OCI-LY1 (cell line): ENCODE measurements at regions not wholly inside any gene's neighbourhood (a gene's known extent, or its start where the extent isn't known, plus 50 kb on each side); places are given as distances from the start of the nearest gene placed in this dataset.

ENCODE experiments used
- H2AFZ ChIP-seq: fragments of 200-600 bp; sonication (generic), shearing (Covaris generic); 2 replicates; pipeline ENCODE4 v1.6.0; 2014; ENCODE audit warnings: antibody characterized with exemption, mild to moderate bottlenecking, low read length
- H3F3A ChIP-seq: fragments of 200-600 bp; sonication (generic), shearing (Covaris generic); 2 replicates; pipeline ENCODE4 v1.6.0; 2014; ENCODE audit warnings: mild to moderate bottlenecking, antibody characterized with exemption, low read length, moderate library complexity; ENCODE audit not compliant: insufficient read depth
- H3K27ac ChIP-seq: fragments of 200-600 bp; sonication (generic); 2 replicates; pipeline ENCODE4 v1.5.1; 2014; ENCODE audit warnings: low read length, mixed run types, mild to moderate bottlenecking, low read depth; ENCODE audit not compliant: poor library complexity, severe bottlenecking
- H3K27me3 ChIP-seq: fragments of 200-600 bp; sonication (generic); 2 replicates; pipeline ENCODE4 v1.6.0; 2014; ENCODE audit warnings: antibody characterized with exemption, mild to moderate bottlenecking, low read length, moderate library complexity; ENCODE audit not compliant: insufficient read depth
- H3K36me3 ChIP-seq: fragments of 200-600 bp; sonication (generic); 2 replicates; pipeline ENCODE4 v1.6.1; 2014; ENCODE audit warnings: mild to moderate bottlenecking, antibody characterized with exemption, low read length, moderate library complexity, mixed read lengths; ENCODE audit not compliant: insufficient read depth
- H3K4me1 ChIP-seq: fragments of 200-600 bp; sonication (generic); 2 replicates; pipeline ENCODE4 v1.5.1; 2014; ENCODE audit warnings: mild to moderate bottlenecking, low read length, moderate library complexity; ENCODE audit not compliant: insufficient read depth, severe bottlenecking
- H3K4me2 ChIP-seq: fragments of 200-600 bp; sonication (generic), shearing (Covaris generic); 2 replicates; pipeline ENCODE4 v1.6.1; 2014; ENCODE audit warnings: low read length
- H3K4me3 ChIP-seq: fragments of 200-600 bp; sonication (generic); 2 replicates; pipeline ENCODE4 v1.5.1; 2014; ENCODE audit warnings: low read length, low read depth, mild to moderate bottlenecking, mixed read lengths; ENCODE audit not compliant: poor library complexity, severe bottlenecking
- H3K79me2 ChIP-seq: fragments of 200-600 bp; shearing (Covaris generic); 2 replicates; pipeline ENCODE4 v1.6.1; 2016; ENCODE audit warnings: mixed run types, low read length, mixed read lengths; ENCODE audit not compliant: insufficient read depth
- H3K9ac ChIP-seq: fragments of 200-600 bp; sonication (generic), shearing (Covaris generic); 2 replicates; pipeline ENCODE4 v1.6.1; 2014; ENCODE audit warnings: mild to moderate bottlenecking, low read length, mixed read lengths
- H3K9me2 ChIP-seq: fragments of 200-600 bp; sonication (generic), shearing (Covaris generic); 2 replicates; pipeline ENCODE4 v1.6.1; 2014; ENCODE audit warnings: low read depth, mild to moderate bottlenecking, low read length, mixed read lengths
- H3K9me3 ChIP-seq: fragments of 200-600 bp; shearing (Covaris generic); 2 replicates; pipeline ENCODE4 v1.6.1; 2014; ENCODE audit warnings: low read length, mixed read lengths
- H4K20me1 ChIP-seq: fragments of 200-600 bp; sonication (generic), shearing (Covaris generic); 2 replicates; pipeline ENCODE4 v1.6.0; 2016; ENCODE audit warnings: mild to moderate bottlenecking, low read length; ENCODE audit not compliant: insufficient read depth
- CTCF ChIP-seq: fragments of 200-600 bp; sonication (generic), shearing (Covaris generic); IDR thresholded peaks from 2 replicates; pipeline ENCODE4 v1.5.1; 2017; ENCODE audit warnings: mild to moderate bottlenecking, antibody characterized with exemption, low read length, moderate library complexity, mixed read lengths
- EZH2 ChIP-seq: fragments of 200-600 bp; sonication (generic), shearing (Covaris generic); IDR thresholded peaks from 2 replicates; pipeline ENCODE4 v1.8.0; 2017; ENCODE audit warnings: borderline replicate concordance, mixed run types, mild to moderate bottlenecking, antibody characterized with exemption, low read length, moderate library complexity, mixed read lengths

GRCh38 chrY:19083006-19083405, 309.5 kb upstream of the HSFY2 start:
- Histone ChIP-seq H3F3A (no peaks in the 10 kb centered on the region), H3K4me1 (no peaks in the 10 kb centered on the region), H3K9me3 (no peaks in the 10 kb centered on the region), H3K27ac (no peak overlapping the region), H3K9ac (no peak overlapping the region), H3K36me3 (no peaks in the 10 kb centered on the region), H3K9me2 (no peaks in the 10 kb centered on the region), H3K79me2 (no peaks in the 10 kb centered on the region), H3K4me2 (no peak overlapping the region), H2AFZ (no peak overlapping the region), H4K20me1 (no peaks in the 10 kb centered on the region), H3K27me3 (no peaks in the 10 kb centered on the region), H3K4me3 (no peak overlapping the region)
- TF ChIP-seq EZH2 (no peak), CTCF (no peak)

GRCh38 chrY:19077698-19078113, 304.2 kb upstream of the HSFY2 start:
- Histone ChIP-seq H4K20me1 (no peaks in the 10 kb centered on the region), H3K9me2 (no peaks in the 10 kb centered on the region), H2AFZ (no peak overlapping the region), H3K9ac (no peak overlapping the region), H3K36me3 (no peaks in the 10 kb centered on the region), H3K4me1 (no peaks in the 10 kb centered on the region), H3K4me3 (no peak overlapping the region), H3K9me3 (no peaks in the 10 kb centered on the region), H3K4me2 (no peak overlapping the region), H3K79me2 (no peaks in the 10 kb centered on the region), H3K27me3 (no peaks in the 10 kb centered on the region), H3K27ac (no peak overlapping the region), H3F3A (no peaks in the 10 kb centered on the region)
- TF ChIP-seq EZH2 (no peak), CTCF (no peak)

- Histone ChIP-seq H4K20me1 (no peaks in the 10 kb centered on the region), H3K9me2 (no peaks in the 10 kb centered on the region), H3K9me3 (no peaks in the 10 kb centered on the region), H3K4me2 (no peak overlapping the region), H3K4me1 (no peaks in the 10 kb centered on the region), H3K9ac (no peak overlapping the region), H3K27ac (no peak overlapping the region), H3K79me2 (no peaks in the 10 kb centered on the region), H3F3A (no peaks in the 10 kb centered on the region), H3K36me3 (no peaks in the 10 kb centered on the region), H3K4me3 (no peak overlapping the region), H3K27me3 (no peaks in the 10 kb centered on the region), H2AFZ (no peak overlapping the region)
- no peak for TF ChIP-seq CTCF
- TF ChIP-seq EZH2, result no peak
Measured at GRCh38 chrY:19076846-19077697, 303.5 kb upstream of the HSFY2 start.
